HG03039 (cell line): ENCODE measurements at regions not wholly inside any gene's neighbourhood (a gene's known extent, or its start where the extent isn't known, plus 50 kb on each side); places are given as distances from the start of the nearest gene placed in this dataset.

ENCODE experiments used
- ATAC-seq: cut with Tn5 transposase; IDR thresholded peaks from one replicate; pipeline ENCODE4 v1.9.1; 2021; ENCODE audit warnings: mild to moderate bottlenecking, moderate library complexity; ENCODE audit not compliant: unreplicated experiment

- no peak for ATAC-seq
These were observed 77.7 kb upstream of the TAS2R1 start for GRCh38 chr5:9707732-9708462.

- ATAC-seq: no peak
These were observed 69.5 kb upstream of the TAS2R1 start for GRCh38 chr5:9699681-9700080.

GRCh38 chr5:9698841-9699240 is 68.7 kb upstream of the TAS2R1 start:
- ATAC-seq: no peak

- ATAC-seq: no peak
These were observed 68.1 kb upstream of the TAS2R1 start for GRCh38 chr5:9698125-9698826.

GRCh38 chr5:9692576-9692975 is 62.4 kb upstream of the TAS2R1 start:
- ATAC-seq: no peak

GRCh38 chr5:9691261-9691660 is 61.1 kb upstream of the TAS2R1 start:
- ATAC-seq: no peak

- no peak for ATAC-seq
These were observed 60.6 kb upstream of the TAS2R1 start for GRCh38 chr5:9690751-9691150.

- no peak for ATAC-seq
These were observed 56.1 kb upstream of the TAS2R1 start for GRCh38 chr5:9686216-9686615.

- ATAC-seq: no peak
These were observed 51.6 kb upstream of the TAS2R1 start for GRCh38 chr5:9681706-9682105.
